ENCODE measurements at regions not wholly inside any gene's neighbourhood (a gene's known extent, or its start where the extent isn't known, plus 50 kb on each side); places are given as distances from the start of the nearest gene placed in this dataset.

DNA sequence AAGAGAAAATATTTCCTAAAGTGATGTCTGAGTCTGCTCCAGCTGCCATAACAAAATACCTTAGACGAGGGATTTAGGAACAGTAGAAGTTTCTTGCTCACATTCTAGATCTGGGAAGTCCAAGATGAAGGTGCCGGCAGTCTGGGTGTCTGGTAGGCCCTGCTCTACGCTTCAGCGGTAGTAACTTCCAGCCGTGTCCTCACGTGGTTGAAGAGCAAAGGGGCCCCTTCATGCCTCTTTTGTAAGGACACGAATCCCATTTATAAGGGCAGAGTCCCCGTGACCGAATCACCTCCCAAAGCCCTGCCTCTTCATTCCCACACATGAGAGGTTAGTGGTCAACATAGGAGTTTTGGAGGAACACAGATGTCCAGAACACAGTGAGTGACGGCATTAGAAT lies 52.2 kb upstream of the INPP5A start:
- ChIA-PET CTCF (no interaction called here), POLR2A (no interaction called here)
- H3K27me3 Mint-ChIP-seq (ENCODE audit: low read depth): no peaks in the 10 kb centered on the region; the same call in 1 of the 2 replicates
- H3K4me1 Mint-ChIP-seq: no peaks in the 10 kb centered on the region
- no peak for ATAC-seq
- H3K4me3 Mint-ChIP-seq: no peak overlapping the region
- no peaks in the 10 kb centered on the region; the same call in 1 of the 2 replicates for H3K36me3 Mint-ChIP-seq
- DNase-seq (ENCODE audit: low spot score): peak; percentile 3
- H3K27ac Mint-ChIP-seq: no peak overlapping the region
- TF ChIP-seq, protein P1, sequence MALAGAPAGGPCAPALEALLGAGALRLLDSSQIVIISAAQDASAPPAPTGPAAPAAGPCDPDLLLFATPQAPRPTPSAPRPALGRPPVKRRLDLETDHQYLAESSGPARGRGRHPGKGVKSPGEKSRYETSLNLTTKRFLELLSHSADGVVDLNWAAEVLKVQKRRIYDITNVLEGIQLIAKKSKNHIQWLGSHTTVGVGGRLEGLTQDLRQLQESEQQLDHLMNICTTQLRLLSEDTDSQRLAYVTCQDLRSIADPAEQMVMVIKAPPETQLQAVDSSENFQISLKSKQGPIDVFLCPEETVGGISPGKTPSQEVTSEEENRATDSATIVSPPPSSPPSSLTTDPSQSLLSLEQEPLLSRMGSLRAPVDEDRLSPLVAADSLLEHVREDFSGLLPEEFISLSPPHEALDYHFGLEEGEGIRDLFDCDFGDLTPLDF (CRISPR knock-in tag; IDR thresholded peaks at IDR 0.05): no peak
- TF ChIP-seq ZNF671 (CRISPR knock-in tag; IDR thresholded peaks at IDR 0.05) (no peak), NR2C2 (CRISPR knock-in tag; IDR thresholded peaks at IDR 0.05) (no peak), ZNF423 (CRISPR knock-in tag; IDR thresholded peaks at IDR 0.05) (no peak), CBFB (CRISPR knock-in tag; IDR thresholded peaks at IDR 0.05; ENCODE audit: low read depth) (no peak), NFATC4 (CRISPR knock-in tag; IDR thresholded peaks at IDR 0.05) (no peak), ZNF219 (CRISPR knock-in tag; IDR thresholded peaks at IDR 0.05; ENCODE audit: borderline replicate concordance) (no peak), ZNF263 (CRISPR knock-in tag; IDR thresholded peaks at IDR 0.05; ENCODE audit: low read depth) (no peak)
- TF ChIP-seq, protein P2, sequence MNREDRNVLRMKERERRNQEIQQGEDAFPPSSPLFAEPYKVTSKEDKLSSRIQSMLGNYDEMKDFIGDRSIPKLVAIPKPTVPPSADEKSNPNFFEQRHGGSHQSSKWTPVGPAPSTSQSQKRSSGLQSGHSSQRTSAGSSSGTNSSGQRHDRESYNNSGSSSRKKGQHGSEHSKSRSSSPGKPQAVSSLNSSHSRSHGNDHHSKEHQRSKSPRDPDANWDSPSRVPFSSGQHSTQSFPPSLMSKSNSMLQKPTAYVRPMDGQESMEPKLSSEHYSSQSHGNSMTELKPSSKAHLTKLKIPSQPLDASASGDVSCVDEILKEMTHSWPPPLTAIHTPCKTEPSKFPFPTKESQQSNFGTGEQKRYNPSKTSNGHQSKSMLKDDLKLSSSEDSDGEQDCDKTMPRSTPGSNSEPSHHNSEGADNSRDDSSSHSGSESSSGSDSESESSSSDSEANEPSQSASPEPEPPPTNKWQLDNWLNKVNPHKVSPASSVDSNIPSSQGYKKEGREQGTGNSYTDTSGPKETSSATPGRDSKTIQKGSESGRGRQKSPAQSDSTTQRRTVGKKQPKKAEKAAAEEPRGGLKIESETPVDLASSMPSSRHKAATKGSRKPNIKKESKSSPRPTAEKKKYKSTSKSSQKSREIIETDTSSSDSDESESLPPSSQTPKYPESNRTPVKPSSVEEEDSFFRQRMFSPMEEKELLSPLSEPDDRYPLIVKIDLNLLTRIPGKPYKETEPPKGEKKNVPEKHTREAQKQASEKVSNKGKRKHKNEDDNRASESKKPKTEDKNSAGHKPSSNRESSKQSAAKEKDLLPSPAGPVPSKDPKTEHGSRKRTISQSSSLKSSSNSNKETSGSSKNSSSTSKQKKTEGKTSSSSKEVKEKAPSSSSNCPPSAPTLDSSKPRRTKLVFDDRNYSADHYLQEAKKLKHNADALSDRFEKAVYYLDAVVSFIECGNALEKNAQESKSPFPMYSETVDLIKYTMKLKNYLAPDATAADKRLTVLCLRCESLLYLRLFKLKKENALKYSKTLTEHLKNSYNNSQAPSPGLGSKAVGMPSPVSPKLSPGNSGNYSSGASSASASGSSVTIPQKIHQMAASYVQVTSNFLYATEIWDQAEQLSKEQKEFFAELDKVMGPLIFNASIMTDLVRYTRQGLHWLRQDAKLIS (CRISPR knock-in tag; IDR thresholded peaks at IDR 0.05; ENCODE audit: borderline replicate concordance): no peak
- TF ChIP-seq, protein P3, sequence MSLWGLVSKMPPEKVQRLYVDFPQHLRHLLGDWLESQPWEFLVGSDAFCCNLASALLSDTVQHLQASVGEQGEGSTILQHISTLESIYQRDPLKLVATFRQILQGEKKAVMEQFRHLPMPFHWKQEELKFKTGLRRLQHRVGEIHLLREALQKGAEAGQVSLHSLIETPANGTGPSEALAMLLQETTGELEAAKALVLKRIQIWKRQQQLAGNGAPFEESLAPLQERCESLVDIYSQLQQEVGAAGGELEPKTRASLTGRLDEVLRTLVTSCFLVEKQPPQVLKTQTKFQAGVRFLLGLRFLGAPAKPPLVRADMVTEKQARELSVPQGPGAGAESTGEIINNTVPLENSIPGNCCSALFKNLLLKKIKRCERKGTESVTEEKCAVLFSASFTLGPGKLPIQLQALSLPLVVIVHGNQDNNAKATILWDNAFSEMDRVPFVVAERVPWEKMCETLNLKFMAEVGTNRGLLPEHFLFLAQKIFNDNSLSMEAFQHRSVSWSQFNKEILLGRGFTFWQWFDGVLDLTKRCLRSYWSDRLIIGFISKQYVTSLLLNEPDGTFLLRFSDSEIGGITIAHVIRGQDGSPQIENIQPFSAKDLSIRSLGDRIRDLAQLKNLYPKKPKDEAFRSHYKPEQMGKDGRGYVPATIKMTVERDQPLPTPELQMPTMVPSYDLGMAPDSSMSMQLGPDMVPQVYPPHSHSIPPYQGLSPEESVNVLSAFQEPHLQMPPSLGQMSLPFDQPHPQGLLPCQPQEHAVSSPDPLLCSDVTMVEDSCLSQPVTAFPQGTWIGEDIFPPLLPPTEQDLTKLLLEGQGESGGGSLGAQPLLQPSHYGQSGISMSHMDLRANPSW (CRISPR knock-in tag; conservative IDR thresholded peaks at IDR 0.05; ENCODE audit: low read depth): no peak
- TF ChIP-seq, protein P4, sequence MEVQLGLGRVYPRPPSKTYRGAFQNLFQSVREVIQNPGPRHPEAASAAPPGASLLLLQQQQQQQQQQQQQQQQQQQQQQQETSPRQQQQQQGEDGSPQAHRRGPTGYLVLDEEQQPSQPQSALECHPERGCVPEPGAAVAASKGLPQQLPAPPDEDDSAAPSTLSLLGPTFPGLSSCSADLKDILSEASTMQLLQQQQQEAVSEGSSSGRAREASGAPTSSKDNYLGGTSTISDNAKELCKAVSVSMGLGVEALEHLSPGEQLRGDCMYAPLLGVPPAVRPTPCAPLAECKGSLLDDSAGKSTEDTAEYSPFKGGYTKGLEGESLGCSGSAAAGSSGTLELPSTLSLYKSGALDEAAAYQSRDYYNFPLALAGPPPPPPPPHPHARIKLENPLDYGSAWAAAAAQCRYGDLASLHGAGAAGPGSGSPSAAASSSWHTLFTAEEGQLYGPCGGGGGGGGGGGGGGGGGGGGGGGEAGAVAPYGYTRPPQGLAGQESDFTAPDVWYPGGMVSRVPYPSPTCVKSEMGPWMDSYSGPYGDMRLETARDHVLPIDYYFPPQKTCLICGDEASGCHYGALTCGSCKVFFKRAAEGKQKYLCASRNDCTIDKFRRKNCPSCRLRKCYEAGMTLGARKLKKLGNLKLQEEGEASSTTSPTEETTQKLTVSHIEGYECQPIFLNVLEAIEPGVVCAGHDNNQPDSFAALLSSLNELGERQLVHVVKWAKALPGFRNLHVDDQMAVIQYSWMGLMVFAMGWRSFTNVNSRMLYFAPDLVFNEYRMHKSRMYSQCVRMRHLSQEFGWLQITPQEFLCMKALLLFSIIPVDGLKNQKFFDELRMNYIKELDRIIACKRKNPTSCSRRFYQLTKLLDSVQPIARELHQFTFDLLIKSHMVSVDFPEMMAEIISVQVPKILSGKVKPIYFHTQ (CRISPR knock-in tag; IDR thresholded peaks at IDR 0.05): no peak
- TF ChIP-seq, protein P5, sequence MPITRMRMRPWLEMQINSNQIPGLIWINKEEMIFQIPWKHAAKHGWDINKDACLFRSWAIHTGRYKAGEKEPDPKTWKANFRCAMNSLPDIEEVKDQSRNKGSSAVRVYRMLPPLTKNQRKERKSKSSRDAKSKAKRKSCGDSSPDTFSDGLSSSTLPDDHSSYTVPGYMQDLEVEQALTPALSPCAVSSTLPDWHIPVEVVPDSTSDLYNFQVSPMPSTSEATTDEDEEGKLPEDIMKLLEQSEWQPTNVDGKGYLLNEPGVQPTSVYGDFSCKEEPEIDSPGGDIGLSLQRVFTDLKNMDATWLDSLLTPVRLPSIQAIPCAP (CRISPR knock-in tag; IDR thresholded peaks at IDR 0.05): no peak
- TF ChIP-seq, protein P6, sequence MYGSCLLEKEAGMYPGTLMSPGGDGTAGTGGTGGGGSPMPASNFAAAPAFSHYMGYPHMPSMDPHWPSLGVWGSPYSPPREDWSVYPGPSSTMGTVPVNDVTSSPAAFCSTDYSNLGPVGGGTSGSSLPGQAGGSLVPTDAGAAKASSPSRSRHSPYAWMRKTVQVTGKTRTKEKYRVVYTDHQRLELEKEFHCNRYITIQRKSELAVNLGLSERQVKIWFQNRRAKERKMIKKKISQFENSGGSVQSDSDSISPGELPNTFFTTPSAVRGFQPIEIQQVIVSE (CRISPR knock-in tag; IDR thresholded peaks at IDR 0.05; ENCODE audit: borderline replicate concordance): no peak
- TF ChIP-seq, protein P7, sequence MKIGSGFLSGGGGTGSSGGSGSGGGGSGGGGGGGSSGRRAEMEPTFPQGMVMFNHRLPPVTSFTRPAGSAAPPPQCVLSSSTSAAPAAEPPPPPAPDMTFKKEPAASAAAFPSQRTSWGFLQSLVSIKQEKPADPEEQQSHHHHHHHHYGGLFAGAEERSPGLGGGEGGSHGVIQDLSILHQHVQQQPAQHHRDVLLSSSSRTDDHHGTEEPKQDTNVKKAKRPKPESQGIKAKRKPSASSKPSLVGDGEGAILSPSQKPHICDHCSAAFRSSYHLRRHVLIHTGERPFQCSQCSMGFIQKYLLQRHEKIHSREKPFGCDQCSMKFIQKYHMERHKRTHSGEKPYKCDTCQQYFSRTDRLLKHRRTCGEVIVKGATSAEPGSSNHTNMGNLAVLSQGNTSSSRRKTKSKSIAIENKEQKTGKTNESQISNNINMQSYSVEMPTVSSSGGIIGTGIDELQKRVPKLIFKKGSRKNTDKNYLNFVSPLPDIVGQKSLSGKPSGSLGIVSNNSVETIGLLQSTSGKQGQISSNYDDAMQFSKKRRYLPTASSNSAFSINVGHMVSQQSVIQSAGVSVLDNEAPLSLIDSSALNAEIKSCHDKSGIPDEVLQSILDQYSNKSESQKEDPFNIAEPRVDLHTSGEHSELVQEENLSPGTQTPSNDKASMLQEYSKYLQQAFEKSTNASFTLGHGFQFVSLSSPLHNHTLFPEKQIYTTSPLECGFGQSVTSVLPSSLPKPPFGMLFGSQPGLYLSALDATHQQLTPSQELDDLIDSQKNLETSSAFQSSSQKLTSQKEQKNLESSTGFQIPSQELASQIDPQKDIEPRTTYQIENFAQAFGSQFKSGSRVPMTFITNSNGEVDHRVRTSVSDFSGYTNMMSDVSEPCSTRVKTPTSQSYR (CRISPR knock-in tag; IDR thresholded peaks at IDR 0.05): no peak
- peaks cover 7% of the 10 kb centered on the region for H3K9me3 Mint-ChIP-seq

Data from WTC11 (cell line).